NT2/D1 (cell line): ENCODE measurements at regions not wholly inside any gene's neighbourhood (a gene's known extent, or its start where the extent isn't known, plus 50 kb on each side); places are given as distances from the start of the nearest gene placed in this dataset.

Experiments used
- YY1 ChIP-seq: IDR thresholded peaks from 2 replicates; pipeline ENCODE4 v1.6.1; 2011; ENCODE audit not compliant: insufficient read length, insufficient read depth
- ZNF274 ChIP-seq: IDR thresholded peaks from 2 replicates; pipeline ENCODE4 v1.6.1; 2011; ENCODE audit warnings: mild to moderate bottlenecking, low read depth, low read length

DNA sequence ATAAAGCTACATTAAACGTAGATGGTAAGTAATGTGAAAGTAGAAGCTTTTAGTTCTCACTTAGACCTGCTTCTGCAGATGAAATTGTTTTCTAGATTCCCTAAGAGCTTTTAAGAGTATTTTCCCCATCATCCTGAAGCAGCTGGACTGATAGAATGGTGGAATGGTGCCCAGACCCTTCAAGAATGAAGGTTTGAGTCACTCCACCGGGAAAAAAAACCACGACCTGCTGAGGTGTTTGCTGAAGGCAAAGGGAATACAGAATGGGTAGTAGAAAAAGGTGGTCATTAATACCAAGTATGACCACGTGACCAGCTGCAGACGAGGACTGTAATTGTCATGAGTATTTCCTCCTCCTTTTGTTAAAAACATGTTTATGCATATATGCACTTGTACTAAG lies 79.2 kb upstream of the PTPRZ1 start:
- TF ChIP-seq YY1 (no peak), ZNF274 (no peak)
